ENCODE measurements at regions not wholly inside any gene's neighbourhood (a gene's known extent, or its start where the extent isn't known, plus 50 kb on each side); places are given as distances from the start of the nearest gene placed in this dataset.

DNA sequence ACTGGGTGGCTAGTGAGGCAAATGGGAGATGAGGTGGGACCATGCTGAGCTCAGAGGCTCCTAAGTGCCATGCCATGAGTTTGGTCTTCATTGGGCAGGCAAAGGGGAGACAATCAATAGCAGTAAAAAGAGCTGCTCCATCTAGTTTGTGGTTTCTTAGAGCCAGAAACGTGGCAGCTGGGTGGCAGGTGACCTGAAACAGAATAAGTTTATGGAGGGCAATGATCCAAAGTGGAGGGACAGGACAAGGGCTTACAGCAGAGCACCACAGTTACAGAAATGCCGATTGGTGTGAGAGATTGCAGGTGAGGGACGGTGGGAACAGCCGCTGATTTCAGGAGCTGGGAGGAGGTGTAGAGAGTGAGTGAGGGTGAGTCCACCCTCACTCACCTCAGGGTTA is 237.0 kb downstream of the LPIN1 start:
- TF ChIP-seq, protein P1, sequence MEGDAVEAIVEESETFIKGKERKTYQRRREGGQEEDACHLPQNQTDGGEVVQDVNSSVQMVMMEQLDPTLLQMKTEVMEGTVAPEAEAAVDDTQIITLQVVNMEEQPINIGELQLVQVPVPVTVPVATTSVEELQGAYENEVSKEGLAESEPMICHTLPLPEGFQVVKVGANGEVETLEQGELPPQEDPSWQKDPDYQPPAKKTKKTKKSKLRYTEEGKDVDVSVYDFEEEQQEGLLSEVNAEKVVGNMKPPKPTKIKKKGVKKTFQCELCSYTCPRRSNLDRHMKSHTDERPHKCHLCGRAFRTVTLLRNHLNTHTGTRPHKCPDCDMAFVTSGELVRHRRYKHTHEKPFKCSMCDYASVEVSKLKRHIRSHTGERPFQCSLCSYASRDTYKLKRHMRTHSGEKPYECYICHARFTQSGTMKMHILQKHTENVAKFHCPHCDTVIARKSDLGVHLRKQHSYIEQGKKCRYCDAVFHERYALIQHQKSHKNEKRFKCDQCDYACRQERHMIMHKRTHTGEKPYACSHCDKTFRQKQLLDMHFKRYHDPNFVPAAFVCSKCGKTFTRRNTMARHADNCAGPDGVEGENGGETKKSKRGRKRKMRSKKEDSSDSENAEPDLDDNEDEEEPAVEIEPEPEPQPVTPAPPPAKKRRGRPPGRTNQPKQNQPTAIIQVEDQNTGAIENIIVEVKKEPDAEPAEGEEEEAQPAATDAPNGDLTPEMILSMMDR (IDR thresholded peaks at IDR 0.05; ENCODE audit: low read depth, low read length, poor library complexity, severe bottlenecking) = no peak
- TF ChIP-seq EZH2phosphoT487 (IDR thresholded peaks at IDR 0.05; ENCODE audit: borderline replicate concordance, low read length) = no peak
